HG03432 (cell line): ENCODE measurements at regions not wholly inside any gene's neighbourhood (a gene's known extent, or its start where the extent isn't known, plus 50 kb on each side); places are given as distances from the start of the nearest gene placed in this dataset.

Source experiments
- ATAC-seq: cut with Tn5 transposase; IDR thresholded peaks from one replicate; pipeline ENCODE4 v1.9.1; 2021; ENCODE audit warnings: mild to moderate bottlenecking, moderate library complexity; ENCODE audit not compliant: unreplicated experiment

DNA sequence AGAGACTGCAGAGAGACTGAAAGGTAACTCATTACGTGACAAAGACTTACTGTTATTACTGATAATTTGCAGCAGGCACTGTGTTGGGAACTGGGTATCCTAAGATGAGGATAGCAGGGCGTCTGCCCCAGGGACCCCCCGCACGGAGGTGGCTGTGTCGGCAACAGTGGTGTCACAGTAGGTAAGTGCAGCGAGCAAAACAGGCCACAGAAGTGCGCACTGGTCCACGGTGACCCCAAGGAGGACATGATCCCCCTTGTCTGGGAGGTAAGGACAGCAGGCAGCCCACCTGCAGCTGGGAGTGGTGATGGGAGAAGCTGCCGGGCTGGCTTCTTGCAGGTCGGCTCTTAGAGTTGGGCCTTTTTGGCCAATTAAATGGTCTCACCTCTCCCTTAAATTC, 82.9 kb downstream of the FAM43A start:
- no peak for ATAC-seq

DNA sequence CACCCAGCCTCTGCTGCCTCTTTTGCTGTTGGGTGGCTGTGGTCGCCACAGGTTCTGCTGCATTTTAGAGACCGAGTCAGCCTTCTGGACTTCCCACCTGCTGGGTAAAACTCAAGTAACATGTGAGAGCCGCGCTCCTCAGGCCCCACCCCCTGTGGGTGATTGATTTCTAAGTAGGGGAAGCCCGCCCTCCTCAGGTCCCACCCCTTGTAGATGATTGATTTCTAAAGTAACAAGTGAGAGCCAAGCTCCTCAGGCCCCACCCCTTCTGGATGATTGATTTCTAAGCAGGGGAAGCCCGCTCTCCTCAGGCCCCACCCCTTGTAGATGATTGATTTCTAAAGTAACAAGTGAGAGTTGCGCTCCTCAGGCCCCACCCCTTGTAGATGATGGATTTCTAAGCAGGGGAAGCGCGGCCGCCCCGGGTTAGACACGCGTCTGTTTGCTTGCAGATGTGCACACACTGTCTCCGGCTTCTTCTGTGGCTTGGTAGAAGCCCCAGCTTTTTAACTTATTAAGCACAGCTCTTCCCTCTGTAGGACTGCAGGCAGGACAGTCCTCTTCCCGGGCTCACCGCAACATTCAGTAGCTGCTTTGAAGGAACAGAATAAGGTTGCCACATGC, 83.4 kb downstream of the FAM43A start:
- ATAC-seq = peak; percentile 95

DNA sequence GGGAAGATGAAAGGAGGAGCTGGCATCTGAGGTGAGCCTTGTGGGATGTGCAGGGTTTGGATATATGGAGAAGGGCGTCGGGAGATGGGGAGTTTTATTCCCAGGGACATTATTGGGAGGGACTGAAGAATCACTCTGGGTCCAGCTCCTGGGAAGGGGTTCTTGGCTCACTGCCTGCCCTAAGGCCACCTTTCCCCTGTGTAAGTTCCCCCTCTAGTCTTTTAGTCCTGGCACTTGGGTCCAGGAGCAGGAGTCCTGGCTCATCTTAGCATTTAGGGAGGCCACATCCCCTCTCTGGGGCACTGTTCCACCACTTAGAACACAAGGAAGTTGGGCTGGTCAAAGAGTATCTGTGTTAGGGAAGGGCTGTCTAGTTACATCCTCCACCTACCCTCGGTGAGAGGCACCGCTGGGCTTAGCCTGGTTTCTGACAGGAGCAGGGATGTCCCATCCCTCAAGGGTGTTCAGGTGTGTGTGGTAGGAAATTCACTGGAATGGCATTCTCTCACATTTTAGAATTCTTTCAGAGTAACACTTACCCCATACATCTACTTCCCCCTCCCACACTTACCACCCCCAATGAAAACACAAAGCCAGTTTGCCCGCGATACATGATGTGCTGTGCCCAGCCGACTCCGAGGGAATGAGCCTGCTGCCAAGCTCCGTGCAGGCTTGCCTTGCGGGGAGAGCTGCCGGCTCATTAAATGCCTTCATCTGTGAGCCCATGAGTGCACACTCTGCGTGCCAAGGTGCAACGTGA, 86.7 kb downstream of the FAM43A start:
- no peak for ATAC-seq

DNA sequence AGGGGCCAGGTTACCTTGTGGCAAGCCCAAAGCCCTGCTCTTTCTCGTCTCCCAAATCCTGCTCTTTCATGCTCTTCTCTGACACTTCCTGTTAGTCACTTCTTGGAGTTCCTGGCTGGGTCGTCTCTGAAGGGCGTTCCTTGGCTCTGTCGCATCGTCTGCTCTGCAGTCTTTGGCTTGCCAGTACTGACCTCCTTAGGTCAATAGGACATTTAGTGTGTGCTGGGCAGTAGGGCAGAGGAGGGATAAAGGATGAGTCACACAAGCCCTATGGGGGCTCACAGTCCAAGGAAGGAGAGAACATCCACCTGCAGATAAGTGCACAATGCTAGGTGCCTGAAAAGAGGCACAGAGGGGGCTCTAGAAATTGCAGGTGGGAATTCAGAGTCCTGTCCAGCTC, 87.5 kb downstream of the FAM43A start:
- no peak for ATAC-seq

DNA sequence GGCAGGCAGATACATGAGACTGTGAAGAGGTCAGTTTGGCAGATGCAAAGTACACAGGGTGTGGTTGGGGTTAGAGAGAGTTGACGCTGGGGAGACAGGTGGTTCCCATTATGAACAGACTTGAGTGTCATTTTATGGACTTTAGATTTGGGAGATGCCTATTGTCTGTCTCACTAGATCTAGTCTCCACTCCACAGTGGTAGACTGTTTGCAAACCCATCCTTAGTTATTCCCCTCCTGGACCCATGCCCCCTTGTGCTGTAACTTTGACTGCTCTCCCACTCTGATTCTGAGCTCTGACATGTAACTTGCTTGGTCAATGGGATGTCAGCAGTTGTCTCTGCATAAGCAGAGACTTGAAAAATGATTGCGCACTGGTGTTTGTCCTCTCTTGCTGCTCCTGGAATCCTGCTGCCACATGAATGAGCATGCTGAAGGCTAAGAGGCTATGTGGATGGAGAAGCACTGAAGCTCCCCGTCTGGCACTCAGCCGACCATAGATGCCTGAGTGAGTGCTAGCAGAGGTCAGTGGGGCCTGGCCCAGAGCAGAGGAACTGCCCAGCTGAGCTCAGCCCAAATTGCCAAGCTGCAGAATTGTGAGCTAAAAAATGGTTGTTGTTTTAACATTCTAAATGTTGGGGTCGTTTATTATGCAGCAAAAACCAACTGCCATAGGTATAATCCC, 88.2 kb downstream of the FAM43A start:
- no peak for ATAC-seq

DNA sequence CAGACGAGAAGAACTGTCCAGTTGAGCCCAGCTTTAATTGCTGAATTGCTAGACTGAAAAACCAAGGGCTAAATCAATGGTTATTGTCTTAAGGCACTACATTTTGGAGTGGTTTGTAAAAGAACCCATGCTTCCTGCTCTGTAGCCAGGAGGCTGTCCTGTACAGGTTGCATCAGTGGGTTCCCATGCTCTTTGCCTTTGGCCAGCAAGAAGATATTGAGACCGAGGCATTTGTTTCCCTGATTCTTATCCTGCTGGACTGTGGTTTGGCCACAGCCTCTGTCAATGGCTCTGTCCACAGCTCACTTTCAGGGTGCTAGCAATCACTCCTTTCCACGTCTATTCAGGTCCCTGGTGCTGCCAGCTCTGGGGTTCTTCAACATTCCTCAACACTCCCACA, 89.6 kb downstream of the FAM43A start:
- no peak for ATAC-seq

DNA sequence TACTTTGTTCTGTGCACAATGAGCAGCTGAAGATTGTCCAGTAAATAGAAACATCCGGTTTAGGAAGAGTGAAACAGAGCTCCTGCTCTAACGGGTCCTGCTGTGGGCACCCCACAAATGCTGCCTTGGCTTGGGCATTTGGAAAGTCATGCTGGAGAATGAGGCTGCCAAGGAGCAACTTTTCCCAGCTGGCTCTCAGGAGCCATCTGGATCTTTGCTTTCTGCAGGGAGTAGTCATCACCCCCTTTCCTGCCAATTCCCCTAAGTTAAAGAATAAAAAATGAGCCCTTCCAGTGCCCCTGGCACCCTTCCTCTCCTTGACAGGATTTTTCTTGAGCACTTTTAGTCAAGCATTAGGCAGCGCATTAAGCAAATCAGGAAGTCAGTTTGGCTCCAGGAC, 90.0 kb downstream of the FAM43A start:
- ATAC-seq = no peak

DNA sequence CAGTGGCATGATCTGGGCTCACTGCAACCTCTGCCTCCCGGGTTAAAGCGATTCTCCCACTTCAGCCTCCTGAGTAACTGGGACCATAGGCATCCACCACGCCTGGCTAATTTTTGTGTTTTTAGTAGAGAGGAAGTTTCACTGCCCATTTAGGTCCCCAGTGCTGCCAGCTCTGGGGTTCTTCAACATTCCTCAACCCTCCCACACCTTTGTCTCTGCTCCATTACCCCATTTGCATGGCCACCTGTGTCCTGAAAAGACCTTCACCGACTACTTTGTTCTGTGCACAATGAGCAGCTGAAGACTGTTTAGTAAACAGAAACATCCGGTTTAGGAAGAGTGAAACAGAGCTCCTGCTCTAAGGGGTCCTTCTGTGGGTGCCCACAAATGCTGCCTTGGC, 92.0 kb downstream of the FAM43A start:
- no peak for ATAC-seq

DNA sequence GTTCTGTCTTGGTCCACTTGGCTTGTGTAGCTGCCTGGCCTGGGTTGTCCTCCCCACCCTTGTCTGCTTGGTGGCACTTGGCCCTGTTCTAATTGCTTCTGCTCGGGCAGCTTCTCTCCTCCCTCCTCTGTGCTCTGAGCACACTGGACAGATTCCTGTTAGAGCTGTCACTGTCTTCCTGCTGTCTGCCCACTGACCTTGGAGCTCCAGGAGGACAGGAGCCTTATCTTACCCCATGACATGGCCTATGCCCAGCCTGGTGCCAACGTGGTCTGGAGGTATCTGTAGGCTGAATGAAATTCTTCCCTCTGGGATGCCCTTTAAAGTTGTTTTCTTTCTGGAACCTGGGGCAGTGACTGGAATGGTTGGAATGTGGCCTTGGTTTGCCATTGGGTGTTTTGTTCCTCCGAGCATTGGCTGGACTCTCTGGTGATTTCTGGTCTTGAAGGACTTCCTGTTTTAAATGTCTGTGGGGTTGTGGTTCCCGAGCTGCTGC, 94.1 kb downstream of the FAM43A start:
- ATAC-seq = no peak

DNA sequence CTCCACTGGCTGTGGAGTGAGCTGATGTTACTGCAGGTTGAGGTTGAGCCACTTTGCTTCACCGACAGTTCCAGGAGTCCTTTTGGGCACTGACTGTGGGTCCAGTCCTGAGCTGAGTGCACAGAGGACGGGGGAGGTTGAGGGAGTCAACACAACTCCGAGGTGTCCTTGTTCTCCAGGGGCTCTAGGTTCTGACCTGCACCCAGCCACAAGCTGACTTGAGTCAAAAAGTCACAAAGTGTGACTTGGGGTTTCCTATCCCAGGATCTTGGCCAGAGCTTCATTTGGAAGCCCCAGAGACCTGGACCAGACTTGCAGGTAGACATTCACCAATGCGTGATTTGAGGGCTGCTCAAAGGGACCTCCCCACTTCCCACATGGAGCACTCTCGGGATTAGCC, 95.0 kb downstream of the FAM43A start:
- ATAC-seq = no peak

DNA sequence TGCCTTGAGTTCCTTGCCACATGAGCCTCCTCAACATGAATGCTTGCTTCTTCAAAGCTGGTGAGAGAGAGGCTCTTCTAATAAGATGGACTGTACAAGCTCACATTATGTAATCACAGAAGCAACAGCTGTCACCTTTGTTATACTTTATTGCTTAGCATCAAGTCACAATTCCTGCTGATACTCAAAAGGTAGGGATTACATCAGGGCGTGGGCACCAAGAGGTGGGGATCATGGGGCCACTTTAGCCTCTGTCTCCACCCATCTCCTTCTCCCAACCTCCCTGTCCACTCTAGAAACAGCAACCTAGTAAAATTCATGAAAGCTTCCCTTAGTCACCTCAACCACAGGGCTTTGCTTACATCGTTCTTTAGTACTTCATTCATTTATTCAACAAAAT, 95.9 kb downstream of the FAM43A start:
- no peak for ATAC-seq

DNA sequence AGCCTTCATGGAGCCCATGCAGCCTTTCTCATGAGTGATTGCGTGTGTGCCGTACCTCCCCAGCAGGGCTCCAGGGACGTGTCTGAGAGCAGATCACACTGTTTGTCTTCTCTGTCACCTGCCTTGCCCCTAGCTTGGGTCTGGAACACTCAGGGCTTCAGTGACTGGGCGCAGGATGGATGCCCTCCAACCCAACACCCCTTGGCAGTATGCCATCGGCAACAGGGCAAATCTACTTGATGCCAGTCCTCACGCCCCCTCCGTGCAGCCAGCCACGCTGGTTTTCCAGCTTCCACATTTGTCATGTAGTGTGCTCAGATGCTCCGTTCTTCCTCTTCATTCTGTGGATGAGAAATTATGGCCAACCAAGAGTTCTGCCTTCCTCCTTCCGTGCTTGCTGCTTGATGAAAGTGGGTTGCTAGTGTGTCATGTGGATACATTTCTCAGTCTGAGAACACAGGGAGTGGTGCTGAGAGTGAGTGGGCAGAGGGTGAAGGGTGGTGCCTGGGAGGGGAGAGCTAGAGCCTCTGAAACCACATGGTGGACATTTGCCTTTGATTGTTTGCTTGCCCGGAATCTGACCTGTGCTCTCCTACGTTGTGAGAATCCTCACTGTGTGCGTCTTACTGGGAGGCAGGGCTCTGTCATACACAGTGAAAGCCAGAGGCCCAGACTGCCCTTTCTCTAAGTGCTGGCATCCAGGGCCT, 97.2 kb downstream of the FAM43A start:
- ATAC-seq = no peak

DNA sequence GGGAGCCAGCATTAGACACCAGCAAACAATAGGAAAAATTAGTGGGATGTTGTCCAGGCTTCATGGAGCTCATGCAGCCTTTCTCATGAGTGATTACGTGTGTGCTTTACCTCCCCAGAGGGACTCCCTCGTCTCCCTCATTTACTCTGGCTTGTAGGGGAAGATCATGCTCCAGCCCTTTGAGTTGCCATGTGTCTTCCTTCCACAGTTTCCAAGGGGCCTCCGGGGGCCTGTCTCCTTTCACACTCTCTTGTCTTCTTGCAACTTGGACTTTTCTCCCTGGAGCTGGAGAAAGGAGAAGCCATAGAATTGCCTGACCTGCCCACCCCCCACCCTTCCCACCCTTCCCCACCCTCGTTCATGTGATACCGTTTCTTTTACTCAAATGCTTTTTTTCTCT, 98.7 kb downstream of the FAM43A start:
- no peak for ATAC-seq

DNA sequence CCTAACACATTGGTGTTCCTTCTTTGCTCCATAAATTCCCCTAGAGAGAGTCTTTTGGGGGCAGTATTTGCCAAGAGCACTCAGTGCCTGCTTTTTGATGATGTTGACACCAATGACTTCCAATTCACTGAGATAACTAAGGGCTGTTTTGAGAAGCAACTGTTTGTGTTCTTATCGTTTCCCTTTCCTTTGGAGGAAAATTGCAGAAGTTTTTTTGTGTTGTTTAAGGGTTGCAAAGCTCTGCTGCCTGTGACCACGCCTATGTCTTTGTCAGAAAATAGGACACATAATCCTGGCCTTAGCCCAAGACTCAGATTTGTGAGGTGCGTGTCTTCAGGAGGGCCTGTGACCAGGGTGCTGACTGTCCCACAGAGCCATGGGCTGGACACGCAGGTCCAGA, 99.6 kb downstream of the FAM43A start:
- no peak for ATAC-seq

DNA sequence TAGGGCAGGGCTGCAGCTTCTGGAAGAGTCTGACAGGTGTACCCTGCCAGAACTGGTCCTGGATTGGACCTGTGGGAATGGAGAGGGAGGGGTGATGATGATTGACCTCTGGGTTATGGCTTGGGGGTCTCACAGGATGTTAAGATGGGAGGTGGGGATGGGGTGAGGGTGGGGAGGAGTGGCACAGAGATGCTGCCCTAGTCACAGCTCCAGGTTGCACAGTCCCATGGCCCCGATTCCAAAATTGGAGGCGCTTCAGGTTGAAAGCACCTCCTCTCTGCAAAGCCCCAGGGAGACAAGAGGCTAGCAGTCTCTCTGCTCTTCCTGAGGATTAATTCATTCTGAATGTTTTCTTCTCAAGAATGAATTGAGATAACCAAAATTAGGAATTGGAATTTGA, 101.4 kb downstream of the FAM43A start:
- no peak for ATAC-seq

DNA sequence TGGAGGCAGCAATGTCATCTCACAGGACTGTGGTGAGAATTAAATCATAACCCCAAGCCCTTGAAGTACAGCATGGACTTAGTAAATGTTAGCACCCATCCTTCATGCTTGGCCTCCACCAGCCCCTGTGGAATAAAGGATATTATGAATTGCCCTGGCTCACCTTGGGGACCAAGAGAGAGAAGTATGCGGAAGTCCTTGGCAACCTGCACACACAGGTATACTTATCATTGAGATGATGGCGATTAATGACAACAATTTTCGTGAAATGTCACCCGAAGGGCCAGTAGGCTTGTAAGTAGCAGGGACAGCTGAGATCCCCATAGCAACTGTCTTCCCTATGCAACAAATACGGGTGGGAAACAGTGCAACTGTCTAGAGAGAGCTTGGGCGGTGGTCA, 102.0 kb downstream of the FAM43A start:
- ATAC-seq = no peak

DNA sequence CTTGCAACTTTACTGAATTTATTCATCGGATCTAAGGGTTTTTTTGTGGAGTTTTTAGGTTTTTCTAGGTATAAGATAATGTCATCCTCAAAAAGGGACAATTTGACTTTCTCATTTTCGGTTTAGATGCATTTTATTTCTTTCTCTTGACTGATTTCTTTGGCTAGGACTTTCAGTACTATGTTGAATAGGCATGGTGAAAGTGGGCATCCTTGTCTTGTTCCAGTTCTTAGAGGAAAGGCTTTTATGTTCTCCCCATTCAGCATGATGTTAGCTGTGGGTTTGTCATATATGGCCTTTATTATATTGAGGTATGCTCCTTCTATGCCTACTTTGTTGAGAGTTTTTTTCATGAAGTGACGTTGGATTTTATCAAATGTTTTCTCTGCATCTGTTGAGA, 106.7 kb downstream of the FAM43A start:
- no peak for ATAC-seq

DNA sequence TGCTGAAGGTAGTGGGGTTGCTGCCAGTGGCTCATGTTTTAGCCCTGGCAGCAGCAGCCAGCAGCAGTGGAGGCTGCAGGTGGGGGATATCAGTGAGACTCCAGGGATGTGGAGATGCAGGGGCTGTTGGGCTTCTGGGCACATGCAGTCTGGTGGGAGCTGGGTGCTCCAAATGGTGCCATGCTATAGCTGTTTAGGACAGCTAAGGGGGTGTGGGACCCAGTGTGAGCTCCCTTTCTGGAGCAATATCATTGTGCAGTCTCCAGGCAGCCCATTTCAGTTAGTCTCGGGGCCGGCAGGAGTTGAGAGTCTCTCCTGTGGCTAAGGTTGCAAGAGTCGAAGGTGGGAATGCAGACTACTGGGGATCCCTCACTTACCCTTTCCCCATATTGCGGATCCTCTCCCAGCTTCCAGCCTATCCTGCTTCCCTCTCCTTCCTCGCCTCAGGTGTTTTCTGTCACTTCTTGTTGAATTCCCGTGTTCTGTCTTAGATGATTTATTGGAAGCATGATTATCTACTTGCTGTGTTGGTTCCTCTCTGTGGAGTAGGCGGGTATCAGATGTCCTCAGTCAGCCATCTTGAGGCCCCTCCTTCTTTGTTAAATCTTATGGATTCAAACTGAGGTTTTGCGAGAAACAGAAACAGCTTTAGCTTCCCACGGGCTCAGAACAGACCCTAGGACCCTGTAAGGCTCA, 112.0 kb downstream of the FAM43A start:
- ATAC-seq = no peak

DNA sequence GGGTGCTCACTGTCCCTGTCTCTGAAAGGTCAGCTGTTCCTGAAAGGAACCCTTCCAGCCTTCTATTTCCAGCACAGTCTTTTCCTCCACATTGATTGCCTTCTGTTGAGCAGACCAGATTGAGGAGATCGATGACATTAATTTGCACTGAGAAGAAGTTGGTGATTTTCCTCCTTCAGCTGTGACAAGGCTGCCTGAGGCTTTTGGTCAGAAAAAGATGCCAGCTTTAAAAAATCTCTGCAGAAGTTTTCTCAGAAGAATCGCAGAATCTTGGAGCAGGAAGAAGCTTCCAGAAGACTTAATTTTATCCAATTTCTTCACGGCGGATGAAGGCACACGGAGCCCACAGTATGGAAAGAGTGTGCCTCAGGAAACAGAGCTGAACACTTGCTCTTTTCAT, 112.8 kb downstream of the FAM43A start:
- ATAC-seq = no peak

DNA sequence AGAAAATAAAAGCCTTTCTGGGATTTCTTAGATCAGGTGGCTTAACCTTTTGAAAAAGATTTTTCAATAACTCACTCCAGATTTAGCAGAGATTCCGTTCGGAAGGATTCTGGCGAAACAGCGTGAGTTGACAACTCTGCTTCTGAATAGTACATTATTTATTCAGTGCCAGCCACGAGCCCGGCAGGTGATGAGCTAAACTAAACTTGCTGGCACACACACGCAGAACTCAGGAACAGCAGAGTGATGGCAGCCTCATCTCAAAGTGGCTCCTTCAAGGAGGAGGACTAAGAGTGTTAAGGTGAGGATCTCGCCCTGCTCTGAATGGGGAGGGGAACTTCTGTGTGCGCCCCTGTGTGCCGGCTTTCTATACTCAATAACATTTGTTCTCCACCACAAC, 114.3 kb downstream of the FAM43A start:
- no peak for ATAC-seq
